Epithelial cell of prostate (primary cell): ENCODE measurements at regions not wholly inside any gene's neighbourhood (a gene's known extent, or its start where the extent isn't known, plus 50 kb on each side); places are given as distances from the start of the nearest gene placed in this dataset.
"Not testable (repeated sequence)": the region's sequence is repeated elsewhere in the genome, so short reads cannot be mapped to it uniquely, and the experiment has no call there.

Experiments
- DNase-seq: peaks from one replicate; pipeline ENCODE4 v3.0.0-alpha.2; 2011; ENCODE audit warnings: low read depth, low spot score
- H3K27ac ChIP-seq: fragments of 450-650 bp; 2 replicates; pipeline ENCODE4 v1.5.1; 2017; ENCODE audit warnings: mild to moderate bottlenecking

- no peak for DNase-seq
- H3K27ac ChIP-seq, result no peak overlapping the region
Measured at GRCh38 chr7:29649028-29649716, 85.5 kb downstream of the PRR15 start.

- H3K27ac ChIP-seq, result no peak overlapping the region
- no peak for DNase-seq
Measured at GRCh38 chr7:29649876-29650275, 86.2 kb downstream of the PRR15 start.

- no peak overlapping the region for H3K27ac ChIP-seq
- no peak for DNase-seq
Measured at GRCh38 chr7:29651477-29651876, 87.8 kb downstream of the PRR15 start.

DNA sequence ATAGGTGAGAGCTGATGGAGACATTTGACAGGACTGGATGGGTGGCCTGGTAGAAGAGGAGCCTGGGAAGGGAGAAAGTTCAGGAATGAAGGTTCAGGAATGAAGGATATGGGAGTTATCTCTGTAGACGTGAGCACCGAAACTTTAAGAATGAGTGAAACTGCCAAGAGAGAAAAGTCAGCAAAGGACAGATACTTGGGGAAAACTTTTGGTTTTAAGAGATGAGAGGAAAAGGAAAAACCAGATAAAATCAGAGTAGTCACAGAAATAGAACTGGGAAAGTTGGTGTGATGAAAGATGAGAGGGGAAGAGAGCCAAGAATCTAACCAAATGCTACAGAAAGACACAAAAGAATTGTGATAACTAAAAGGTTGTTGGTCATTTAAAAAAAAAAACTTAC, 88.9 kb downstream of the PRR15 start:
- no peak overlapping the region for H3K27ac ChIP-seq

GRCh38 chr7:29654340-29654739, 90.7 kb downstream of the PRR15 start:
- not testable (repeated sequence) for H3K27ac ChIP-seq, DNase-seq

More for the DNA sequence above, 88.9 kb downstream of the PRR15 start:
- no peak for DNase-seq

DNA sequence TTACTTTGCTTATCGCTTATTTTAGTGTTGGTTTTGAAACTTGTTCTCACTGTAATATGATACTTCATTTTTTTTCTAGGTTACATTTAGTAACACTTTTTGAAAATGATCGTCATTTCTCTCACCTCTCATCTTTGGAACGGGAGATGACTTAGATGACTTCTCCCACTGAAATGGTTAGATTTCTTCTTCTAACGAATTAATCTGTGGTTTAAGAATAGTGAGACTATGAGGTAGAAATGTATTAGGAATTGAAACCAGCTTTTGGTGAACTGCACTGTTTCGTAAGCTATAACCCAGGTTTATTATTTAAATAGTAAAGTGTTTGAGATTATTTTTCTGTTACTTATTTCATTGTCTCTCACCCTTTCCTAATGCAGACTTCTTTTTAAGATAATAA, 93.7 kb downstream of the PRR15 start:
- DNase-seq, result no peak

GRCh38 chr7:29657856-29658255, 94.2 kb downstream of the PRR15 start:
- no peak for DNase-seq
- no peak overlapping the region for H3K27ac ChIP-seq

More for the DNA sequence above, 93.7 kb downstream of the PRR15 start:
- H3K27ac ChIP-seq, result no peak overlapping the region

GRCh38 chr7:29659213-29659612, 95.6 kb downstream of the PRR15 start:
- not testable (repeated sequence) for H3K27ac ChIP-seq, DNase-seq

GRCh38 chr7:29662899-29663298, 99.3 kb downstream of the PRR15 start:
- not testable (repeated sequence) for DNase-seq

GRCh38 chr7:29664999-29665398, 101.4 kb downstream of the PRR15 start:
- DNase-seq, result not testable (repeated sequence)

More at GRCh38 chr7:29662899-29663298, 99.3 kb downstream of the PRR15 start:
- H3K27ac ChIP-seq, result not testable (repeated sequence)

DNA sequence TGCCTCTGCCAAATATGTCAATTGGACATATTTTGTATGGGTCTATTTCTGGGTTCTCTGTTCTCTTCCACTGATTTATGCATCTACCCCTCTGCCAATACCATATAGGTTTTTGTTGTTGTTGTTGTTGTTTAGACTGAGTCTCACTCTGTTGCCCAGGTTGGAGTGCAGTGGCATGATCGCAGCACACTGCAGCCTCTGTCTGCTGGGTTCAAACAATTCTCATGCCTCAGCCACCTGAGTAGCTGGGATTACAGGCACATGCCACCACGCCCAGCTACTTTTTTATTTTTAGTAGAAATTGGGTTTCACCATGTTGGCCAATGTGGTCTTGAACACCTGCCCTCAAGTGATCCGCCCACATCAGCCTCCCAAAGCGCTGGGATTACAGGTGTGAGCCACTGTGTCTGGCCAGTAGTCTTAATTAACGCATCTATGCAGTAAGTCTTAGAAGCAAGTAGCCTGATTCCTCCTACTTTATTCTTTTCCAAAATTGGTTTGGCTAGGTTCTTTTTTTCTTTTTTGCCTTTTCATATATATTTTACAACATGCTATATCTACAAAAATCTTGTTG, 103.5 kb downstream of the PRR15 start:
- not testable (repeated sequence) for DNase-seq, H3K27ac ChIP-seq

More at GRCh38 chr7:29664999-29665398, 101.4 kb downstream of the PRR15 start:
- not testable (repeated sequence) for H3K27ac ChIP-seq

GRCh38 chr7:29671286-29671685, 107.7 kb downstream of the PRR15 start:
- not testable (repeated sequence) for H3K27ac ChIP-seq, DNase-seq

DNA sequence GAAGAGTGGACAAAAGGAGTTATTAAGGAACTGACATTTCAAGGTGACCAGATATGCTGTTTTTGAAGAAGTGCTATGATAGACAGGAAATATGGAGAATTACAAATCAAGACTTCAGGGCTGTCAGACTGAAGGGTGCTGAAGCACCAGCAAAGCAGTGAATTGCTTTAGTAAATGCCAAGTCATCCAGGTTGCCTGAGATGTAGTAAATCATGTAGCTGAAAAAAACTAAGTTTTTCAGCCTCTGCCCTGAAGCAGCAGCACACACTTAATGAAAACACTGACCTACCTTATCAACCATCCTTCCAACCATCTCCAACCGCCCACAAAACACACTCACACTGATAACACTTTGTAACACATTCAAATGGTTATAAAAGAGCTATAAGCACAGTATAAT, 110.0 kb downstream of the PRR15 start:
- H3K27ac ChIP-seq, DNase-seq: not testable (repeated sequence)

- H3K27ac ChIP-seq, DNase-seq: not testable (repeated sequence)
Measured at GRCh38 chr7:29674626-29675025, 111.0 kb downstream of the PRR15 start.

DNA sequence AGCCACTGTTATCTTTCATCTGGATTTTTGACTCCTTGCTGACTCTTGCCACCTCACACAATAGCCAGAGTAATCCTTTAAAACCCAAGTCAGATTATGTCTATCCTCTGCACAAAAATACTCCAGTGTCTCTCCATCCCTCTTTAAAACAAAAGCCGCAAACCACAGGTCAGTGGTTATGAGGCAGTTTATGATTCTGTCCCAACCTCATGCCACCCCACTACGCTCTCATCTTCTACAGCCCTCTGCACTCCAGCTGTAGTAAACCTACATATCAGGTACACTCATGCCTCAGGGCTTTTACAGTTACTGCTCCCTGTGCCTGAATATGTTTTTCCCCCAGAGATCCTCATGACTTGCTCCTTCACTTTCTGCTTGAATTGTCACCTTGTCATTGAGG, 113.6 kb downstream of the PRR15 start:
- not testable (repeated sequence) for DNase-seq, H3K27ac ChIP-seq

- not testable (repeated sequence) for H3K27ac ChIP-seq, DNase-seq
Measured at GRCh38 chr7:29679963-29680362, 116.3 kb downstream of the PRR15 start.

DNA sequence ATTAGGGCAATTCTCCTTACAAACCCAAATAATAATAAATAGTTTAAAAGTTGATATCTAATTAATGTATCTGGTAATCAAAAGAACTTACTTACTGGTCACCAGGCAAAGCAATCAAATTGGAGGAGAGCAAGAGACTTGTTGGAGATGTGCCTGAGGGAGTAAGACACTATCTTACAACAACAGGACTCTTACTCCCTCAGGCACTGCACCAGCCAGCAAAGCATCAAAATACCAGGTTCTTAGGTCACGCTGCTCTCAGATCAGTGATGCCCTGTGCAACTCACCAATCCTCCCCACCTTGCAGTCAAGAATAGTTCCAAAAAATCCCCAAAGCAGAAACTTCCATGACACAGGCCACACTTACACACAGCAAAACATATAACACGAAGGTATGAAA, 117.0 kb downstream of the PRR15 start:
- not testable (repeated sequence) for H3K27ac ChIP-seq, DNase-seq

DNA sequence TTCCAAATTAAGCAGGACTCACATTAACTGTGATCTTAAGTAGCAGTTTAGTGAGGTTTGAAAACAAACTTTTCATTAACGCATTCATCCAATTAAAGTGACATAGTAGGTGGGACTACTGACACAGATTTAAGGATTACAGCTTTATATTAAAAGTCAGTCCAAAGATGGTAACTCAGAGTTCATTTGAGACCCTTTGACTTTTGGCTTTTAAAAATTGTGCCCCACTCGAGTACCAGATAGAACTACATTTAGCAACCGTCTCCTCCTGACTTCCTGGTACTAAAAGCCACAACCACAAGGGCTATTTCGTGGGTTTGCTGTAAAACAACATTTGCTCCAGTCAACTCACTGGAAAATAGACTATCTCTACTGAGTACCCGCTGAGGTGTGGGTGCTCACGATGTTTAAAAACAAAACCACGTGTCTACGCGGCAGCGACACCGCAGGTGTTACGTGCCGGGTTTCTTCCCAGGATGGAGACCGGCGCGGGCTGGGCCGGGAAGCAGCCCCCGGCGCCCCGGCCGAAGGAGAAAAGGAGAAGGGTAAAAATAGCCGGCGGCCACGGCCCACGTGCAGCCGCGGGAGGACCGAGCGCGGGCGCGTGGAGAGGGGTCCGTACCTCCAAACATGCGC, 120.6 kb downstream of the PRR15 start:
- not testable (repeated sequence) for DNase-seq

DNA sequence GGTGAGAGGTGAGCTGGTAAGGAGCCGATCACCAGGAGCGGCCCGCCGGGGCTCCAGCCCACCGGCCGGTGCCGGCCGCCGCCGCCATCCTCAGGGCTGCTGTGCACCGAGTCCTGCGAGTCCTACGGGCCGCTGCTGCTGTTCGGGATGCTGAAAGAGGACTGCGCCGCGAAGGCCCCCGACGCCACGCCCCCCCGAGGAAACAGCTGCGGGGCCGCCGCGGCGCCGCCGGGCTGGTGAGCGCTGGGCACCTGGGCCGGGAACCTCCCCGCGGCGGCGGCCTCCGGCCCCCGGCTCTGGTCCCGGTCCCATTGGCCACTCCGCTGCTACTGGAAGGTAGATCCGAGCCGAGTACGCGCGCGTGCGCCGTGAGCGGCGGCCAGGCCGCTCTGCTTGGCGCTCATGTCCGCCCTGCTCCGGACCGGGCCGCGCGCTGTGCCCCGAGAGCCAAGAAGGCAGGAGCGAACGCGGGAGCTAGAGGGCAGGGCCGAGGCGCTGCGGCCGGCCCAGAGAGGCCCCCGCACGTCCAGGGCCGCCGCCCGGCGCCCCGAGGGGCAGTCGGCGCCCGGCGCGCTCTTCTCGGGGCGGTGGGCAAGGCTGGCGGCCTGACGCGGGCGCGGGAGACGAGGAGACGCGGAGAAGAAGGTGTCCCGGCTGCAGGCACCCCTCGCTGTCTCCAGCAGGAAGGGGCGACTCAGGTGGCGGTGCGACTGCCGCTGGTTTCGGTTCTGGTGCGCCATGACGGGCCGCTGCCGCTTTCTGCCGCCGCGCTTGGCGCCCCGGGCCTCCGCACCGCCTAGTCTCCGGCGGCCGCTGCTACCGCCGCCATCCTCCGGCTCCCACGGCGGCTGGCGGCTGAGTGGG, 121.3 kb upstream of the WIPF3 start:
- DNase-seq, result peak; percentile 14
- peak overlapping the region; percentile 34 for H3K27ac ChIP-seq

More for the DNA sequence above, 120.6 kb downstream of the PRR15 start:
- not testable (repeated sequence) for H3K27ac ChIP-seq

DNA sequence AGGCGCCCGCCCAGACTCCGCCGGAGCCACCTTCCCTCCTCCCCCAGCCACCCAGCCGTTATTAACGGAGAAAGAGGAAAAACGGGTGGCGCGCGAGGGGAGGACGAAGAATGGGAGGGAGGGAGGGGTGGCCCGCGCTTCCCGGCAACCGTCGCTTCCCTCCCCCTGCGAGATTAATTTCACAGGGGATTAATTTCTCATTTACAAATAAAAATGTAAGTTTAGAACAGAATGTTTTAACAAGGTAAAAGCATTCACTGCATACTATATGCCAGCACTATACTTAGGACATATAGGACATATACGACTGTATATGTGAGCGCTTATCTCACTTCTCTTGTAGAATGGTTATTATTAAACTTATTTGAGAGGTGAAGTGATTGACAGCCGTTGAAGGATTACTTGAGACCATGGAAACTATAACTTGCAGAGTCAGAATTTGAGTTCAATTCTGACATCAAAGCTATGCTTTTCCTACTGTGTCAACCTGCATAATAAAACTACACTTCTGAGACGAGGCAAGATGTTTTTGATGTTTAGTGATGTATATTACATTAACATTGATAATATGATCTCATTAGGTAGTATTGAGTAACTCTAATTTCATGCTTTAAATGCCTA, 120.5 kb upstream of the WIPF3 start:
- not testable (repeated sequence) for H3K27ac ChIP-seq, DNase-seq
